GM23338 (cell line): ENCODE measurements at regions not wholly inside any gene's neighbourhood (a gene's known extent, or its start where the extent isn't known, plus 50 kb on each side); places are given as distances from the start of the nearest gene placed in this dataset.

Experiments
- ATAC-seq: fragments of 200-7000 bp; cut with Tn5 transposase; 3 replicates; pipeline ENCODE4 v1.9.1; 2020
- DNase-seq: peaks from one replicate; pipeline ENCODE4 v3.0.0-alpha.2; 2015; ENCODE audit warnings: low spot score
- H2AFZ ChIP-seq: fragments of 200-600 bp; sonication (generic); 2 replicates; pipeline ENCODE4 v1.8.0; 2016; ENCODE audit warnings: antibody characterized with exemption, mild to moderate bottlenecking, moderate library complexity
- H3F3A ChIP-seq: fragments of 200-600 bp; sonication (generic); replicated peaks from 2 replicates; pipeline ENCODE4 v1.8.0; 2017; ENCODE audit warnings: antibody characterized with exemption, mixed run types, low read depth
- H3K27ac ChIP-seq: fragments of 200-600 bp; sonication (generic); 2 replicates; pipeline ENCODE4 v1.6.1; 2016; ENCODE audit warnings: low read depth
- H3K27me3 ChIP-seq: fragments of 200-600 bp; sonication (generic); 2 replicates; pipeline ENCODE4 v1.8.0; 2016; ENCODE audit warnings: mild to moderate bottlenecking, mixed run types, moderate library complexity; ENCODE audit not compliant: insufficient read depth
- H3K36me3 ChIP-seq: fragments of 200-600 bp; sonication (generic); 2 replicates; pipeline ENCODE4 v1.8.0; 2016; ENCODE audit warnings: mild to moderate bottlenecking; ENCODE audit not compliant: insufficient read depth
- H3K4me1 ChIP-seq: fragments of 200-600 bp; sonication (generic); 2 replicates; pipeline ENCODE4 v1.8.0; 2016; ENCODE audit warnings: mild to moderate bottlenecking, moderate library complexity; ENCODE audit not compliant: insufficient read depth
- H3K4me2 ChIP-seq: fragments of 200-600 bp; sonication (generic); 2 replicates; pipeline ENCODE4 v1.7.1; 2017; ENCODE audit warnings: mixed run types
- H3K4me3 ChIP-seq: fragments of 200-600 bp; sonication (generic); 2 replicates; pipeline ENCODE4 v1.6.1; 2016; ENCODE audit warnings: mixed run types
- H3K79me2 ChIP-seq: fragments of 200-600 bp; sonication (generic); replicated peaks from 2 replicates; pipeline ENCODE4 v1.8.0; 2017; ENCODE audit warnings: mild to moderate bottlenecking; ENCODE audit not compliant: insufficient read depth
- H3K9me2 ChIP-seq: fragments of 200-600 bp; sonication (generic); 2 replicates; pipeline ENCODE4 v1.8.0; 2017; ENCODE audit not compliant: insufficient read depth
- H4K20me1 ChIP-seq: fragments of 200-600 bp; sonication (generic); replicated peaks from 2 replicates; pipeline ENCODE4 v1.8.0; 2017; ENCODE audit warnings: mild to moderate bottlenecking; ENCODE audit not compliant: insufficient read depth
- H3K27ac Mint-ChIP-seq: 2 replicates; pipeline ENCODE4 v1.8.0; 2020; ENCODE audit warnings: inconsistent platforms, mild to moderate bottlenecking, moderate library complexity, mixed read lengths
- H3K27me3 Mint-ChIP-seq: 3 replicates; pipeline ENCODE4 v1.8.0; 2022; ENCODE audit warnings: low read depth, mild to moderate bottlenecking, moderate library complexity, mixed read lengths, inconsistent platforms; ENCODE audit not compliant: insufficient read depth, poor library complexity
- H3K36me3 Mint-ChIP-seq: 3 replicates; pipeline ENCODE4 v1.8.0; 2021; ENCODE audit warnings: low read depth, mild to moderate bottlenecking, inconsistent platforms, moderate library complexity, mixed read lengths
- H3K4me1 Mint-ChIP-seq: 3 replicates; pipeline ENCODE4 v1.8.0; 2020; ENCODE audit warnings: mild to moderate bottlenecking, inconsistent platforms, mixed read lengths
- H3K4me3 Mint-ChIP-seq: 3 replicates; pipeline ENCODE4 v1.8.0; 2021; ENCODE audit warnings: moderate library complexity, mild to moderate bottlenecking, inconsistent platforms, mixed read lengths
- H3K9me3 Mint-ChIP-seq: 3 replicates; pipeline ENCODE4 v1.8.0; 2020; ENCODE audit warnings: moderate library complexity, mild to moderate bottlenecking, inconsistent platforms, mixed read lengths
- CREB1 ChIP-seq: fragments of 250-450 bp; sonication (Bioruptor Pico); IDR thresholded peaks from 2 replicates; pipeline ENCODE4 v1.5.0; 2020; ENCODE audit warnings: low read depth, mild to moderate bottlenecking, moderate library complexity
- CTCF ChIP-seq, 2 experiments: fragments of 200-600 bp in 1 of 2; sonication (generic) in 1 of 2; conservative IDR thresholded peaks; 2 replicates each; pipeline versions ENCODE4 v1.5.1 to v1.6.1; 2016 to 2017; ENCODE audit warnings: antibody characterized with exemption in 2 of 2, low read depth in 2 of 2, mild to moderate bottlenecking in 2 of 2, moderate library complexity in 1 of 2
- ETS1 ChIP-seq: IDR thresholded peaks from 2 replicates; pipeline ENCODE4 v1.6.1; 2016; ENCODE audit warnings: antibody characterized with exemption
- EZH2 ChIP-seq: fragments of 200-600 bp; sonication (generic); IDR thresholded peaks from one replicate; pipeline ENCODE4 v1.8.0; 2017; ENCODE audit warnings: antibody characterized with exemption, mild to moderate bottlenecking, low read depth; ENCODE audit not compliant: unreplicated experiment
- EZH2phosphoT487 ChIP-seq: fragments of 200-600 bp; sonication (generic); IDR thresholded peaks from one replicate; pipeline ENCODE4 v1.8.1; 2018; ENCODE audit warnings: antibody characterized with exemption; ENCODE audit not compliant: unreplicated experiment
- JUNB ChIP-seq: IDR thresholded peaks from one replicate; pipeline ENCODE4 v1.6.1; 2016; ENCODE audit warnings: antibody characterized with exemption; ENCODE audit not compliant: unreplicated experiment
- NANOG ChIP-seq: IDR thresholded peaks from 2 replicates; pipeline ENCODE4 v1.6.1; 2016; ENCODE audit warnings: antibody characterized with exemption, borderline replicate concordance
- POLR2AphosphoS5 ChIP-seq: IDR thresholded peaks from 2 replicates; pipeline ENCODE4 v1.6.1; 2016; ENCODE audit warnings: antibody characterized with exemption, low read depth
- REST ChIP-seq: IDR thresholded peaks from one replicate; pipeline ENCODE4 v1.6.1; 2018; ENCODE audit warnings: antibody characterized with exemption; ENCODE audit not compliant: unreplicated experiment
- STAT1 ChIP-seq: IDR thresholded peaks from one replicate; pipeline ENCODE4 v1.6.1; 2016; ENCODE audit warnings: antibody characterized with exemption; ENCODE audit not compliant: unreplicated experiment
- ZNF114 ChIP-seq: fragments of 250-450 bp; sonication (Bioruptor Pico); IDR thresholded peaks from 2 replicates; pipeline ENCODE4 v1.5.0; 2020; ENCODE audit warnings: mild to moderate bottlenecking, moderate library complexity
- ZNF331 ChIP-seq: fragments of 250-450 bp; sonication (Bioruptor Pico); IDR thresholded peaks from 2 replicates; pipeline ENCODE4 v1.5.0; 2020; ENCODE audit warnings: low read depth, mild to moderate bottlenecking, moderate library complexity
- ZNF462 ChIP-seq: fragments of 250-450 bp; sonication (Bioruptor Pico); IDR thresholded peaks from 2 replicates; pipeline ENCODE4 v1.5.0; 2020; ENCODE audit warnings: mild to moderate bottlenecking, moderate library complexity

- no peak for DNase-seq
- Mint-ChIP-seq H3K27me3 (peaks cover 3% of the 10 kb centered on the region), H3K4me1 (peaks cover 20% of the 10 kb centered on the region), H3K27ac (no peak overlapping the region), H3K4me3 (no peak overlapping the region), H3K36me3 (no peaks in the 10 kb centered on the region), H3K9me3 (no peaks in the 10 kb centered on the region)
- no peak overlapping the region for H3K27ac ChIP-seq
- H3K9me2 ChIP-seq = 0 out of 2 replicates have a peak, but pooled peaks cover 7% of the 10 kb centered on the region
- no peak overlapping the region for H3K4me3 ChIP-seq
- H3K27me3 ChIP-seq = no peaks in the 10 kb centered on the region
- H2AFZ ChIP-seq = peak overlapping the region; percentile 6; the same call in 1 of the 2 replicates
- ATAC-seq = no peak
- H3K4me1 ChIP-seq = peaks cover 15% of the 10 kb centered on the region; the same call in 1 of the 2 replicates
- no peaks in the 10 kb centered on the region for H3K36me3 ChIP-seq
- H4K20me1 ChIP-seq = no peaks in the 10 kb centered on the region
- H3F3A ChIP-seq = no peaks in the 10 kb centered on the region
- H3K4me2 ChIP-seq = no peak overlapping the region
- TF ChIP-seq ZNF462 = no peak
- TF ChIP-seq EZH2 = no peak
- no peak for TF ChIP-seq REST
- no peak for TF ChIP-seq POLR2AphosphoS5
- no peak for TF ChIP-seq ZNF114 (CRISPR knock-in tag)
- TF ChIP-seq CTCF (conservative IDR thresholded peaks at IDR 0.05; ENCODE audit: low read depth in 2 of 2) = no peak
- TF ChIP-seq STAT1 = no peak
- no peak for TF ChIP-seq CREB1 (CRISPR knock-in tag)
- no peak for TF ChIP-seq JUNB
- TF ChIP-seq ZNF331 (CRISPR knock-in tag) = no peak
- TF ChIP-seq EZH2phosphoT487 = no peak
- no peak for TF ChIP-seq NANOG
- TF ChIP-seq ETS1 = no peak
- H3K79me2 ChIP-seq = no peaks in the 10 kb centered on the region
Measured at GRCh38 chr1:87743256-87743655, 414.6 kb downstream of the LMO4 start.
